ENCODE measurements at regions not wholly inside any gene's neighbourhood (a gene's known extent, or its start where the extent isn't known, plus 50 kb on each side); places are given as distances from the start of the nearest gene placed in this dataset.

DNA sequence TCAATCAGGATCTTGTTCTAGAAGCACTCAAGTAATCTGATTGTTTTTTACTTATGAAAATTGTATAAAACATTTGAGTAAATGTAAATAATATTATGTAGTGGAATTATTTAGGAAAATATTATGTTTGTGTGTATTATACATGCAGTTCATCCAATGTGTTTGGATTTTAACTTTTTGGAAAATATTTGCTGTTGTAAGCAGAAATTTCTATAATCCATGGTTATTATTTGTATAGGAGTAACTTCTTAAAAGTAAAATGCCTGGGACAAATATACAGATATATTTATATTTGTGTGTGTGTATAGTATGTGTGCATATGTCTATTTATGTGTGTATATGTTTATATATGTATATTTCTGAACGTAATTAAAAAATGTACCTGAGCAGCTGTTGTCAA lies 1394.6 kb upstream of the AGA start:
- no peak for TF ChIP-seq GATA1 (IDR thresholded peaks at IDR 0.05; ENCODE audit: low read depth, low read length)
- TF ChIP-seq POLR2A (IDR thresholded peaks at IDR 0.05; ENCODE audit: low read length): no peak
- no peak for DNase-seq

DNA sequence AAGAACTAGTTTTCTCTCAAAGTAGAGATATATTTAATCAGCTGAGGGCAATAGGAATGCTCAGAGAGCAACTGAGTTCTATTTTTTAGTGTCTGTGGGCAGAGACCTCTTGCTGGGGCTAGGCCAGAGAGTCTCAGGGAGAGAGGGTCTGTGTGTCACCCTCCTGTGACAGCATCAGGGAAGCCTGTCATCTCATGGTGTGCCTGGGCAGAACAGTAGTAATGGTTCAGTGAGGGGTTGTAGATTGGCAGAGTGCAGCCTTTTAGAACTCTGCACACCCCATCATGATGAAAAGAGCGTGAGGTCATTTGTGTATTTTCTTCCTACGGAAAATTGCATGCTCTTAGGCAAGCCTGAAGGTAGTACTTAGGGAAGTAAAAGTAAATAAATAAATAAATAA lies 1396.5 kb upstream of the AGA start:
- TF ChIP-seq POLR2A (IDR thresholded peaks at IDR 0.05; ENCODE audit: low read length): no peak
- TF ChIP-seq GATA1 (IDR thresholded peaks at IDR 0.05; ENCODE audit: low read depth, low read length): no peak
- no peak for DNase-seq

DNA sequence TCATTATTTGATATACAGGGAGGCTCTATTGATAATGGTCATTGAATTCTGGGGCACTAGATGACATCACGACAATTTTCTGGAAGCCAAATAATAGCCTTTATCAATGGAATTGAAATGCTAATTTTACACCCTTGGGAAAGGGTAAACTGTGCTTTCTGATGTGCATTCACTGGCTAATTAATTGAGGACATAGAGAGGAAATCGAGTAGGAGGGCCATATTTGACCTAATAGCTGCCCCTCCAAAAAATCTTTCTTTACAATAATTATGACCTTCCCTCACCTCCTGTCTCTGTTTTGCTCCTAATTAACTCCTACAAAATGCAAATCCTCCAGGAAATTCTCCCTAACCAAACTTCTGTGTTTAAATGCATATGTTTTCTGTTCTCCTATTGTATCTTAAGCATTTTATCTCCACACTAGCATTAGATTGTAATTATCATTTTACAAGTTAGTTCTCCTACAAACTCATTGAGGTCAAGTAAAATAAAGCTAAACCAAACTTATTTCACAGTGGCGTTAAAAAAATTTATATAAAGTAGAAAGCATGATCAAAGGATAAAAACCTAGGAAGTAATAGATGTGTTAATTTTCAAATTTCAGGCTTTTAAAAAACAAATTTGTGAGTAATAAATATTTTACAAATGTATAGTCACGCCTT lies 1414.0 kb upstream of the AGA start:
- TF ChIP-seq POLR2A (IDR thresholded peaks at IDR 0.05; ENCODE audit: low read length): no peak
- TF ChIP-seq GATA1 (IDR thresholded peaks at IDR 0.05; ENCODE audit: low read depth, low read length): no peak
- no peak for DNase-seq

DNA sequence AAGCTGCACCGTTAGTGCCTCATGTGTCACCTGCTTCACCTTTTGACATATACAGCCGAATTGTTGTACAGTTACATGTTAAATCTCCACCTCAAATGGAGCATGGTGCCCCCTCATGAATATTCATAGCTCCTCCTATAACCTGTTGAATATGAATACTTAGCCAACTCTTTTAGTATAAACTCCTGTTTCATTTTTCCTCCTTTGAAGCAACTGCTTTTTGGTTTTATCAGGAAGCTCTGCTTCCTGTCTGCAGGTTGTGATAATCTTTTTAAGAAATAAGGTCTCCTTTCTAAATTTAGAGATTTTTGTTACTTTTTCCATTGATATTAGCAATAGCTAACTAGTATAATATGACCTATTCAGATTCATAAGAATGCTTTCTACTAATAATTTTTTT lies 1429.2 kb upstream of the AGA start:
- TF ChIP-seq POLR2A (IDR thresholded peaks at IDR 0.05; ENCODE audit: low read length): no peak
- TF ChIP-seq GATA1 (IDR thresholded peaks at IDR 0.05; ENCODE audit: low read depth, low read length): no peak
- no peak for DNase-seq

DNA sequence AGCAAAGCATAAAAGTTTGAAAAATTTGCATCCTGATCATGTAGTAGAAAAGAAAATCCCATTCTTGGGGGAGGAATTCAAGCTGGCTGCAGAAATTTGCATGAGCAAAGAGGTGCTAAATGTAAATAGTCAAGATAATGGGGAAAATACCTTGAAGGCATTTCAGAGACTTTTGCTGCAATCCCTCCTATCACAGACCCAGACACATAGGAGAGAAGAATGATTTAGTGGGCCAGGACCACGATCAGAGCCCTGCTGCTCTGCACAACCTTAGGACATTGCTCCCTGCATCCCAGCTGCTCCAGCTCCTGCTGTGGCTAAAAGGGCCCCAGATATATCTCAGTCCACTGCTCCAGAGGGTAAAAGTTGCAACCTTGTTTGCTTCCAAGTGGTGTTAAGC lies 1439.7 kb upstream of the AGA start:
- no peak for DNase-seq
- TF ChIP-seq POLR2A (IDR thresholded peaks at IDR 0.05; ENCODE audit: low read length) (no peak), GATA1 (IDR thresholded peaks at IDR 0.05; ENCODE audit: low read depth, low read length) (no peak)

DNA sequence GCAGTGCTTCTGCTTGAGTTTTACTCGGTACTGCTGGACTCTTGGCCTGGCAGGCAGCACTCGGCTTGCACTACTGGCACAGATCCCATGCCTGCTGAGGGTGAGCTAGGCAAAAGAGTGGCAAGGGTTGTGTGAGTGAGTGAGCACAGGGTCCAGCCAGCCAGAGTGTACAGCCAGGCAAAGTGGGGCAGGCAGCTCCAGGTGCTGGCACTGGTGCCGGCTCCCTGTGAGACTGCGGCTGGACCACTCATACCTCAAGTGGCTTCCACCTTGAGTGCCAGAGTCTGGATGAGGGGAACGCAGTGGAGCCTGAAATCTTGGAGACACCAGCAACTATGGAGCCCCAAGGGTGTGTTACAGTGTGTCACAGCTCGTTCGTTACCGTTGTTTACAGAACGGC lies 1451.9 kb upstream of the AGA start:
- DNase-seq: no peak
- TF ChIP-seq GATA1 (IDR thresholded peaks at IDR 0.05; ENCODE audit: low read depth, low read length) (no peak), POLR2A (IDR thresholded peaks at IDR 0.05; ENCODE audit: low read length) (no peak)

DNA sequence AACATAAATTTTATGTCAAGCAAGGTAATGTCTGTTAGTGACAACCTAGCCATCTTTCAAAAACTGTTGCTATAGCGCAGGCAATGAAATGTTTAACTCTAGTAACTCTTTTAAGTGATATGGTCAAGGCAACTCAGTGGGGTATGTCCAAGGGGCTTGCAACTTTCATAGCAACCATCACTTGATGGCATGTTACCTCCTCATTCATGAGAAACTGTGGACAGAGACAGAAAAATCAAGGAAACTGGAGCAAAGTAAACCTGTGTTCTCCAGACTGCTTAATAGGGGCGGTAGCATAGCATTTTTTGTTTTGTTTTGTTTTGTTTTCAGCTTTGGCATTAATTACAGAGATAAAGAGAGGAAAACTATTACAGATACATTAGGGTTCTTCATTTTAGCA lies 1456.8 kb upstream of the AGA start:
- TF ChIP-seq POLR2A (IDR thresholded peaks at IDR 0.05; ENCODE audit: low read length) (no peak), GATA1 (IDR thresholded peaks at IDR 0.05; ENCODE audit: low read depth, low read length) (no peak)
- DNase-seq: no peak

DNA sequence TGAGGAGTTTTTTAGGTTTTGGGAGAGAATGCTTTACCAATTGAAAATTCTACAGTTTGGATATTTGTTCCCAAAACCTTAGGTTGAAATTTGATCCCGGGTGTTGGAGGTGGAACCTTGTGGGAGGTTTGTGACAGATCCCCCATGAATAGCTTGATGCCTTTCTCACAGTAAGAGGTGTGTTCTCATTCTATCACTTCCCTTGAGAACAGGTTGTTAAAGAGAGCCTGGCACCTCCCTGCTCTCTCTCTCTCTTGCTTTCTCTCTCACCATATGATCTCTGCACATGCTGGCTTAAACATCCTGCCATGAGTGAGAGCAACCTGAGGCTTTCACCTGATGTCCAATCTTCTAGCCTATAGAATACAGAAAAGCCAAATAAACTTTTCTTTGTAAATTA lies 1475.5 kb upstream of the AGA start:
- TF ChIP-seq POLR2A (IDR thresholded peaks at IDR 0.05; ENCODE audit: low read length) (no peak), GATA1 (IDR thresholded peaks at IDR 0.05; ENCODE audit: low read depth, low read length) (no peak)
- no peak for DNase-seq

DNA sequence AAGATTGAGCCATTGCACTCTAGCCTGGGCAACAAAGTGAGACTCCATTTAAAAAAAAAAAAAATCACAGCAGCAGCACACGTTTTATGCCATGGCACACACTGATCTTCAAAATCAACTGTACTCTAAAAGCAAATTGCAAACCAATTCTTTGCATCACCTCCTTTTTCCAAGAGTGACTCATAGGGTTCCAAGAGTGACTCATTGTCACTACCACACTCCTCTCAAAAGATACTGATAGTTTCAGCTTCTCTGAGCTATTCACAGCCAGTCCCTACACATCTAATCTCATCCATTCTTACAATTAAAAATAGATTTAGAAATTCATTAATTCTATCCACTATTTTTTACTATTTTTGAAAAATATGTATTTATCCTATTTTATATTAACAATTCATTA lies 1494.9 kb upstream of the AGA start:
- no peak for DNase-seq

DNA sequence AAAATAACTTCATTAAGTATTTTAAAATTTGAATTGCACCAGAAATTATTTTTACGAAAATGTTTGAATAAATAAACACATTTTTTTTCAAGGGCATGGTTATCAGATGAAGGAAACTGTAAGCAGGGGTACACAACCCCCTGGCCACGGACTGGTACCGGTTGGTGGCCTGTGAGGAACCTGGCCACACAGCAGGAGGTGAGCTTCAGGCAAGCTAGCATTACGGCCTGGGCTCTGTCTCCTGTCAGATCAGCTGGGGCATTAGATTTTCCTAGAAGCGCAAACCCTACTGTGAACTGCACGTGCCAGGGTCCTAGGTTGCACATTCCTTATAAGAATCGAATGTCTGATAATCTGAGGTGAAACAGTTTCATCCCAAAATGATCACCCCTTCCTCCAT lies 1499.7 kb upstream of the AGA start:
- TF ChIP-seq GATA1 (IDR thresholded peaks at IDR 0.05; ENCODE audit: low read depth, low read length) (no peak), POLR2A (IDR thresholded peaks at IDR 0.05; ENCODE audit: low read length) (no peak)
- DNase-seq: no peak

More for the DNA sequence above, 1494.9 kb upstream of the AGA start:
- TF ChIP-seq POLR2A (IDR thresholded peaks at IDR 0.05; ENCODE audit: low read length) (no peak), GATA1 (IDR thresholded peaks at IDR 0.05; ENCODE audit: low read depth, low read length) (no peak)

DNA sequence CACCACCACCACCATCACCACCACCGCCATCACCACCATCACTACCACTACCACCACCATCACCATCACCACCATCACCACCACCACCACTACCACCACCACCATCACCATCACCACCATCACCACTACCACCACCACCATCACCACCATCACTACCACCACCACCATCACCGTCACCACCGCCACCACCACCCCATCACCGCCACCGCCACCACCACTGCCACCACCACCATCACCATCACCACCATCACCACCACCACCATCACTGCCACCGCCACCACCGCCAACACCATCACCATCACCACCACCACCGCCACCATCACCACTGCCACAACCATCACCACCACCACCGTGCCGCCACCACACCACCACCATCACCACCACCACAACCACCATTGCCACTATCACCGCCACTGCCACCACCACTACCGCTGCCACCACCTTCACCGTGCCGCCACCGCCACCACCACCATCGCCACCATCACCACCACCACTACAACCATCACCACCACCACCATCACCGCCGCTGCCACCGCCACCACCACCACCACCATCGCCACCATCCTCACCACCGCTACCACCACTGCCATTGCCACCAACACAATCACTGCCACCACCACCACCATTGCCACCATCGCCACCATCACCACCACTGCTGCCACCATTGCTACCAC lies 1511.3 kb upstream of the AGA start:
- TF ChIP-seq POLR2A (IDR thresholded peaks at IDR 0.05; ENCODE audit: low read length) (no peak), GATA1 (IDR thresholded peaks at IDR 0.05; ENCODE audit: low read depth, low read length) (no peak)
- no peak for DNase-seq

DNA sequence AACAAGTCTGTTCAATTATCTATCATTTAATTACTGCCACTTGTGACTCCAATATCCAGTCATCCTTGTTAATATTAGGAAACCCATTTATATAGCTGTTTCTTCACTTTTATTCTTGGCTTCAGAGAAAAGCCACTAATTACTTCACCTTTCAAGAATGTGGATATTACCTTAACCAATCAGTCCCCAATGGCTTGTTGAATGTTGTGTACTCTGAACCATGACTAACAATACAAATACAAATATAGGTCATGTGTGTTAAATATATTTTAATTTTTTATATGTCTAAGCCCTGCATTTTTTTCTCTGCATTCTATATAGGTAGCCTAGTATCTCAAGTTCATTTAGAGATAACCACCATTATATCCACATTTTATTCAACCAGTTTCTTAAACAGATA lies 1513.4 kb upstream of the AGA start:
- DNase-seq: no peak
- TF ChIP-seq POLR2A (IDR thresholded peaks at IDR 0.05; ENCODE audit: low read length): no peak
- TF ChIP-seq GATA1 (IDR thresholded peaks at IDR 0.05; ENCODE audit: low read depth, low read length): no peak

DNA sequence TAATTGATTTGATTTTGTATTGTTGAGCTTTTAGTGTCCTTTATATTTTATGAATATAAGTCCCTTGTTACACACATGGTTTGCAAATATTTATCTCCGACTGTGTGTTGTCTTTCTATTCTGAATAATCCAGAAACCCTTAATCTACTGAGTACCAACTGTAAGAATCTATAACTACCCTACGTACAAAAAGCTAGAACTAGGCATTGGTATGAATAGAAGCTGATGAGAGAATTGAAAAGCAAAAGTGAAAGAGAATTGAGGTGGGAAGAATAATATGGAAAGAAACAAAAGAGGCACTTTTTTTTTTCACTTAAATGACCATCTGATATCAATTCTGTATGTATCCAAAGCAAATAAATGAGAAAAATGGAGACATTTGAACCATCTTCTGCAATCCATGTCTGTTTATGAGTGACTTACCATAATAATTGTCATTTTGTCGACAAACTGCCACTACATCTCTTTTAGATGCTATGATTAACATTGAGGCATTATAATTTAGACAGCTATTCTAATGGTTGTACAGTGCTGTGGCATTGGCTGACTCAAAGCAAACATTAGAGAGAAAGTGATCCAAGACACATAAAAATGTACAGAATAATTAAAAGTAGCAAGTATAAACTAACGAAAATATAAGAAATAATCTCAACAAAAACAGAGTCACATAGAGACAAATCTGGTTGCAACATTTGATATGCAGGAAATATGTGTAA lies 1516.6 kb upstream of the AGA start:
- no peak for TF ChIP-seq POLR2A (IDR thresholded peaks at IDR 0.05; ENCODE audit: low read length)
- TF ChIP-seq GATA1 (IDR thresholded peaks at IDR 0.05; ENCODE audit: low read depth, low read length): no peak
- DNase-seq: no peak

DNA sequence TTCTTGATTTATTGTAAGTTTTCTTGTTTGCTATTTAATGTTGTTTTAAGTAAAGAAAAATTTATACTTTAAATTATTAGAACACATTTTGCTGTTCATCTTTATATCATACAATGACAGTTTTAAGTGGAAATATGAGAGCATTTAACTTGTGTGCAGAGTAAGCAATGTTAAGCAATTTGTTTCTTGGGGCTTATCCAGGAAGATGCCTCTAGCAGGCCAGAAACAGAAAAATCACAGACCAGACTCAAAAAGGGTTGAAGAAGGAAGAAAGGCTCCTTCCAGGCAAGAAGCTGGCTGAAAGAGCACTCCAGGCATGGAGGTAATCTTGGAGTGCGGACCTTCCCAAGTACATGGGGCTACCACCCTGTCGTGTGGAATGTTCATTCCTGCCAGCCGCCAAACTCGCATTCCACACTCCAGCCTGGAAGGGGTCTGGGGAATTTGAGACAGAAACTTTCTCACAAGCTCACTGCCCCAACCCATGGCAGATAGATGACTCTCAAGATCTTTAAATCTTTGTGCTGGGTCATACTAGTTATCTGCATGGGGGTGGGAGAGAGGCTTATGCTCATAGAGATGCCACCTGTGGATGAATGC lies 1521.3 kb upstream of the AGA start:
- DNase-seq: no peak
- no peak for TF ChIP-seq GATA1 (IDR thresholded peaks at IDR 0.05; ENCODE audit: low read depth, low read length)
- TF ChIP-seq POLR2A (IDR thresholded peaks at IDR 0.05; ENCODE audit: low read length): no peak

All from erythroblast (primary cell).